ENCODE measurements at regions not wholly inside any gene's neighbourhood (a gene's known extent, or its start where the extent isn't known, plus 50 kb on each side); places are given as distances from the start of the nearest gene placed in this dataset.

DNA sequence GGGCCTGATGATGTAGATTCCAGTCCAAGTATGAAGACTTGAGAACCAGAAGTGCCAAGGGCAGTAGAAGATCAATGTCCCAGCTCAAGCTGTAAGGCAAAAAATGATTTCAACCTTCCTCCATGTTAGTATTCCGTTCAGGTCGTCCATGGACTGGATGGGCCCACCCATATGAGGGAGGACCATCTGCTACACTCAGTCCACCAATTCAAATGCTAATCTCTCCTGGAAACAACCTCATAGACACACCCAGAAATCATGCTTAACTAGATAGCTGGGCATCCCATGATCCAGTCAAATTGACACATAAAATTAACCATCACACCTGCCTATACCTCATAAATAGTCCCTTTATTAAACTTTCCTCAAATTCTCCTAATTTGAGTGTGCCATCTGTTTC is 73.3 kb upstream of the NFASC start:
- no peaks in the 10 kb centered on the region for H3K4me1 Mint-ChIP-seq (ENCODE audit: low read depth)
- no peaks in the 10 kb centered on the region for H3K27me3 Mint-ChIP-seq
- no peak overlapping the region for H3K4me3 Mint-ChIP-seq
- TF ChIP-seq, protein P1, sequence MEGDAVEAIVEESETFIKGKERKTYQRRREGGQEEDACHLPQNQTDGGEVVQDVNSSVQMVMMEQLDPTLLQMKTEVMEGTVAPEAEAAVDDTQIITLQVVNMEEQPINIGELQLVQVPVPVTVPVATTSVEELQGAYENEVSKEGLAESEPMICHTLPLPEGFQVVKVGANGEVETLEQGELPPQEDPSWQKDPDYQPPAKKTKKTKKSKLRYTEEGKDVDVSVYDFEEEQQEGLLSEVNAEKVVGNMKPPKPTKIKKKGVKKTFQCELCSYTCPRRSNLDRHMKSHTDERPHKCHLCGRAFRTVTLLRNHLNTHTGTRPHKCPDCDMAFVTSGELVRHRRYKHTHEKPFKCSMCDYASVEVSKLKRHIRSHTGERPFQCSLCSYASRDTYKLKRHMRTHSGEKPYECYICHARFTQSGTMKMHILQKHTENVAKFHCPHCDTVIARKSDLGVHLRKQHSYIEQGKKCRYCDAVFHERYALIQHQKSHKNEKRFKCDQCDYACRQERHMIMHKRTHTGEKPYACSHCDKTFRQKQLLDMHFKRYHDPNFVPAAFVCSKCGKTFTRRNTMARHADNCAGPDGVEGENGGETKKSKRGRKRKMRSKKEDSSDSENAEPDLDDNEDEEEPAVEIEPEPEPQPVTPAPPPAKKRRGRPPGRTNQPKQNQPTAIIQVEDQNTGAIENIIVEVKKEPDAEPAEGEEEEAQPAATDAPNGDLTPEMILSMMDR (IDR thresholded peaks at IDR 0.05): no peak
- ChIA-PET POLR2A (no interaction called here), CTCF (interaction anchor here (1.3 to 2.8 kb wide), 2 partner anchors 8 to 10 kb away, joined by 3 to 23 read pairs; no protein-coding TSS in a partner anchor)
- intact Hi-C loops (cut with micrococcal nuclease): no loop called here
- no peak for DNase-seq
- H3K27ac Mint-ChIP-seq: no peak overlapping the region
- H3K9me3 Mint-ChIP-seq: no peaks in the 10 kb centered on the region
- ATAC-seq: no peak
- no peaks in the 10 kb centered on the region for H3K36me3 Mint-ChIP-seq (ENCODE audit: low read depth)

DNA sequence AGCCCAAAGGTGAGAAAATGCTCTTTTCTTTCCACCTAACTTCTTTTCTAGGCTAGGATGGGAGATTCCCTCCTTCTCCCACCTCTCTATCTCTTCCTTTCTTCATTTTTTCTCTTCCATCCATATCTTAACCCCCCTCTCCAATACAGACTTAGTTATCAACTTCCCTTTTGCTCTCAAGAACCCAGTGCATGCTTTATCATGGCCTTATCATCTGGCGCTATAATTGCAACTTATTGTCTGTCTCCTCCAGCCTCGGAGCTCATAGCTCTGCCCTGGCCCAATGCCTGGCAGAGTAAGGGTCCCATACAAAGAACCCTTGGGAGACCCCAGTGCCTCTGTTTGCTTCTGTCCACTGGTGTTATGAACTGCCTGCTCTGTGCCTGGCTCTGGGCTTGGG is 71.0 kb upstream of the NFASC start:
- ChIA-PET POLR2A (no interaction called here), CTCF (interaction anchor here (1.0 to 2.8 kb wide), 2 partner anchors 7 to 10 kb away, joined by 3 to 23 read pairs; no protein-coding TSS in a partner anchor)
- Mint-ChIP-seq H3K36me3 (ENCODE audit: low read depth) (no peaks in the 10 kb centered on the region), H3K27ac (no peak overlapping the region), H3K4me1 (ENCODE audit: low read depth) (peaks cover 8% of the 10 kb centered on the region), H3K27me3 (no peaks in the 10 kb centered on the region), H3K9me3 (no peaks in the 10 kb centered on the region), H3K4me3 (no peak overlapping the region)
- ATAC-seq (no peak), DNase-seq (no peak)
- TF ChIP-seq, protein P1 (IDR thresholded peaks at IDR 0.05): no peak
- intact Hi-C loops (cut with micrococcal nuclease): no loop called here

DNA sequence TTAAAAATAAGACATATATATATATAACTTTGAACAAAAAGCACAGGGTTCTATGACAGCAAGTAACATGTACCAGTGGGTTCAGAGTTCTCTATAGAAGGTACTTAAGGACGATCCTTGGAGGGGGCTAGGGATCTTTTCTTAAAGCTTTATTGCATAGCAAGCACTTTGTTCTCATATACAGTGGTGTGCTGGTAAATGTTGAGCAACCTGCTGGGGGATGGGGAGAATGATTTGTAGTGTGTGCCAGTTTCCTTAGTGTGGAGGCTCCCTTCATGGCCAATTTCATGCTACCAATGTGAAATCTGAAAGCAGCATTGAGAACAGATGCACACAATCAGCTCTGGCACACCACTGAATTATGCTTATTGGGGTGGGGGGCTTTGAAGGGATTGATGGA is 69.5 kb upstream of the NFASC start:
- peaks cover 8% of the 10 kb centered on the region for H3K4me1 Mint-ChIP-seq (ENCODE audit: low read depth)
- no peaks in the 10 kb centered on the region for H3K27me3 Mint-ChIP-seq
- H3K4me3 Mint-ChIP-seq: no peak overlapping the region
- no peak overlapping the region for H3K27ac Mint-ChIP-seq
- POLR2A ChIA-PET: interaction anchor here (0.6 kb wide), 1 partner anchor 190 kb away, joined by 4 read pairs; no protein-coding TSS in a partner anchor
- intact Hi-C loops (cut with micrococcal nuclease): no loop called here
- no peaks in the 10 kb centered on the region for H3K9me3 Mint-ChIP-seq
- CTCF ChIA-PET: interaction anchor here (10.2 kb wide), 1 partner anchor 9 kb away, joined by 307 read pairs; no protein-coding TSS in a partner anchor
- no peak for ATAC-seq
- no peak for DNase-seq
- TF ChIP-seq, protein P1 (IDR thresholded peaks at IDR 0.05): no peak
- H3K36me3 Mint-ChIP-seq (ENCODE audit: low read depth): no peaks in the 10 kb centered on the region

DNA sequence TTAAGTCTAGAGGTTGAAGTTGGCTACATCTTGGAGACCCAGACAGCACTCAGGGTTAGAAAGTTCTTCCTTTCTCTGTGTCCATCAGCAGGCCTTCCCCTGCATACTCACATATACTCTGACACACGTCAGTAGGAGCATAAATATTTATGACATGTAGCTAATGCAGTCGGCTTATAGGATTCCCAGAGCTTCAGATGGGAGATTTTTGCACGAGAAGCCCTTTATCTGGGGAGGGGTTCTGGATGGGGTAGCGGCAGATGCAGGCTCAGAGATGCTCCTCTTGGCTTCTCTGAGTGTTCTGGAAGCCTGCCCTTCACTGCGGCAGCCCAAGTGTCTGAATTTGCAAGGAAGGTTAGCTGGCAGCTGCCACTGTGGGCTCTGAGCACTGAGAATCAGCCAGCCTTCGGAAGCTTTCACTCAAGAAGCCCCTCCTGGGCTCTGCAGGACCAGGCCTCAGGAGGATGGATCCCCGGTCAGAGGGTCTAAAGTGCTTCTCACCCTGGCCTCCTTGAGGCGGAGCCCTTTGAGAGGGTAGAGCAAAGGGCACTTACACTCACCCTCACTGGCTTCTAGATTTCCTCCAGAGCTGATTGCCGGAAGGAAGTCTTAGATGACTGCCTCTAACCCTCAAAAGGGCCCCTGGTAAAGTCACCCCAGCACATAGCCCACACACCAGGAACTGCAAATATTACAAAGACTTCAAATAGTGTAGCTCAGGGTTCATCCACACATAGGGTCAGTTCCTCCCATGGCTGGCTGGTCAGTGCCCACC is 68.1 kb upstream of the NFASC start:
- no peaks in the 10 kb centered on the region for H3K36me3 Mint-ChIP-seq (ENCODE audit: low read depth)
- H3K4me3 Mint-ChIP-seq: no peak overlapping the region
- TF ChIP-seq, protein P1 (IDR thresholded peaks at IDR 0.05): no peak
- H3K27ac Mint-ChIP-seq: no peak overlapping the region
- ChIA-PET CTCF (interaction anchor here (0.9 to 10.2 kb wide), 5 partner anchors 11 to 237 kb away, joined by 3 to 307 read pairs (median 31); no protein-coding TSS in a partner anchor), POLR2A (no interaction called here)
- H3K4me1 Mint-ChIP-seq (ENCODE audit: low read depth): peaks cover 11% of the 10 kb centered on the region
- H3K27me3 Mint-ChIP-seq: no peaks in the 10 kb centered on the region
- no peaks in the 10 kb centered on the region for H3K9me3 Mint-ChIP-seq
- intact Hi-C loops (cut with micrococcal nuclease): no loop called here
- DNase-seq: peak; percentile 15
- ATAC-seq: no peak

DNA sequence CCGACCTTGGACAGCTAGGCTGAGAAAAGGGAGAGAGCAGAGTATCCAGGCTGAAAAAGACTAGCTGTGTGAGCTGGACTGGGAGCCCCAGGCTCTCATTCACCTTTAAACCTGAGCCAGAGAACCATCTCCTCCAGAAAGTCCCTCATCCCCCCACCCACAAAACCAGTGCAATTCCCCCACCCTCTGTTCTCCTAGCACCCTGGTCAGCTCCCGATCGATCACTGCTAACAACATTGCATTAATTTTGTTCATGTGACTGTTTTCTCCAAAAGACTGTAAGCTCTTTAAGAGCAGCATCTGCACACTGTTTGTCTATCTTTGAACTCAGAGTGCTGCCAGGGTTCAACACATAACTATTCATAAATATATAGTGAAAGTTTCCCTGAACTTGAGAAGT is 67.1 kb upstream of the NFASC start:
- Mint-ChIP-seq H3K27ac (no peak overlapping the region), H3K4me1 (ENCODE audit: low read depth) (peaks cover 11% of the 10 kb centered on the region), H3K4me3 (no peak overlapping the region), H3K36me3 (ENCODE audit: low read depth) (no peaks in the 10 kb centered on the region), H3K9me3 (no peaks in the 10 kb centered on the region), H3K27me3 (no peaks in the 10 kb centered on the region)
- intact Hi-C loops (cut with micrococcal nuclease): no loop called here
- ATAC-seq (no peak), DNase-seq (no peak)
- TF ChIP-seq, protein P1 (IDR thresholded peaks at IDR 0.05): no peak
- CTCF ChIA-PET: interaction anchor here (1.7 to 10.2 kb wide), 4 partner anchors 12 to 238 kb away, joined by 8 to 307 read pairs (median 45); no protein-coding TSS in a partner anchor
- POLR2A ChIA-PET: interaction anchor here (0.8 kb wide), 1 partner anchor 237 kb away, joined by 3 read pairs; no protein-coding TSS in a partner anchor

Measured in activated CD8-positive, alpha-beta T cell treated with anti-CD3 and anti-CD28 coated beads for 36 hours (primary cell).